HG03520 (cell line): ENCODE measurements at regions not wholly inside any gene's neighbourhood (a gene's known extent, or its start where the extent isn't known, plus 50 kb on each side); places are given as distances from the start of the nearest gene placed in this dataset.

Source experiments
- ATAC-seq: cut with Tn5 transposase; IDR thresholded peaks from one replicate; pipeline ENCODE4 v1.9.1; 2021; ENCODE audit warnings: mild to moderate bottlenecking, moderate library complexity; ENCODE audit not compliant: unreplicated experiment

DNA sequence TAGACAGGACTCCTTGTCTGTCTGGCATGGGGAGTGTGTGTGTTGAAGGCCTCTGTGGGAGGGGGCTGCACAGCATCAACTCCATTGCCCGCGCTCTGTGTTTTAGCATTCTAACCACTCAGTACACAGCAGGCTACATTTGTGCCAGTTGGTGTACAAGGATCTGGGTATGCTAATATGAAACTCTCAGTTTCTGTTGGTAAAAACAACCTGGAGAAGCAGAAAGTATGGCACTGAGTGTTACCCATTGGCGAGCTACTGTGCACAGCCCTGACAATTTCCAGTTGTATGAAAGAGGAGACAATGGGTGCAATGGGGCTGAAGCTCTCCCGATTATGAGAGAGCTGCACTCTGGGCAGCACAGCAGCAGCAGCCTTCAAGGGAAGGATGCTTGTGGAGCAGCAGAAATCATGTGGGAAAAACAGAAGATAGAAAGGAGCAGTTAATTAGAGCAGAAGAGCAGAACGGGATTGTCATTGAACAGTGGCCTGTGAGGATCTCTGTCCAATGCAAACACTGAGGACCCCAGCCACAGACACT lies 443.6 kb downstream of the CBLN2 start:
- no peak for ATAC-seq

GRCh38 chr18:72091369-72091768 lies 452.8 kb downstream of the CBLN2 start:
- no peak for ATAC-seq

DNA sequence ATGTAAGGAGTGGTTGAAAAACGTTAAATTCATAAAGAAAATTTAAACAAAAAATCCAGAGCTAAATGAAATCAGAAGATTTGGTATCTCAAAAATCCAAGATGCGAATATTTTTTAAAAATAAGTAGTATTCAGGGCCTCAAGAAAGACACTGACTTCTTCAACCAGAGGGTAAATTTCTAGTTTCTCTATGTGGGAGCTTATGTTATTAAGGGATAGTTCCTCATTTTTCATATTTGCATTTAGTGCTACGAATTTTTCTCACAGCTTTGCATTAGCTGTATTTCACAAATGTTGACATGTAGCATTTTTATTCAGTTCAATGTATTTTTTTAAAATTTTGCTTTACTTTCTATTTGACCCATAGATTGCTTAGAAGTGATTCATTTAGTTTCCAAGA lies 454.7 kb downstream of the CBLN2 start:
- no peak for ATAC-seq

- ATAC-seq, result peak; percentile 68
These were observed 457.7 kb downstream of the CBLN2 start for GRCh38 chr18:72086421-72086820.

- no peak for ATAC-seq
These were observed 469.1 kb downstream of the CBLN2 start for GRCh38 chr18:72075040-72075439.

GRCh38 chr18:72063001-72063400 lies 481.1 kb downstream of the CBLN2 start:
- ATAC-seq, result no peak

- no peak for ATAC-seq
These were observed 485.3 kb downstream of the CBLN2 start for GRCh38 chr18:72058851-72059250.

GRCh38 chr18:72056171-72056570 lies 488.0 kb downstream of the CBLN2 start:
- ATAC-seq, result no peak

DNA sequence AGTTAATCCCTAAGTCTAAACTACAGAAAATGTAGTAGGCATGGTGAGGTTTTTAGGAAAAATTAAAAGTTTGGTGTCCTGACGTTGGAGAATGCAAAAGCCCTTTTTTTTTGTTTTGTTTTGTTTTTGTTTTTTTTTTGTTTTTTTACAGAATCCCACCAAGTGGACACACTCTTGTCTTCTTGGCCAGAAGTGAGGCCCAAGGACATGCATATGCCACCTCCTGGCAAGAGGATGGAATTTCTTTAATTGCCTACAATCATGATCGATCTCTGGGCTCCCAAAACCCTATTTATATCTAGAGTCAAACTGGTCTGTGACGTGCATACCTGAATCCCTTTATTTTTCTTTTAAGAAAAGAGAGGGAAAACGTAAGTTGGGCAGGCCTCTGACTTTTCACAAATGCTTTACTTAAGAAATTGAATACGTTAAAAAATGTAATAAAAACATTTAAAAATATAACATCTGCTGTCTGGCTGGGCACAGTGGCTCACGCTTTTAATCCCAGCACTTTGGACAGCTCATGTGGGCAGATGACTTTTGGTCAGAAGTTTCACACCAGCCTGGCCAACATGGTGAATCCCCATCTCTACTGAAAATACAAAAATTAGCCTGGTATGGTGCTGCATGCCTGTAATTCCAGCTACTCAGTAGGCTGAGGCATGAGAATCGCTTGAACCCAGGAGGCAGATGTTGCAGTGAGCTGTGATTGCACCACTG lies 502.7 kb downstream of the CBLN2 start:
- ATAC-seq, result no peak

DNA sequence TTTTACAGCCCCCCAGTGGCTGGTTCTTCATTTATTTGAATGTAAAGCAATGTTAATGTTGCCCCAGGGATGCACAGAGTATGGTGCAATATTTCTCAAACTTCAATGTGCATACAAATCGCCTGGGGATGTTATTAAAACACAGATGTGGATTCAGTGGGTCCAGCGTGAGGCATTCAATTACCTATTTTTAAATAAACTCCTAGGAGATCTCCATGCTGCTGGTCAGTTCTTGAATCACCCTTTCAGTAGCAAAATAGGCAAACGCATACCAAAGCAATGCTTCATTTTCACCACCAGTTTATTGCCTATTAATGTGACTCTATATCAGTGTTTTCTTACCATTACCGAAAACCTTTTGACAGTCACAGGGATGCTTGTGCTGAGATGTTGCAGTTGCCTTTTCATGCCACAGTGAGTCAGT lies 530.7 kb downstream of the CBLN2 start:
- no peak for ATAC-seq

GRCh38 chr18:71998547-71999097 lies 545.5 kb downstream of the CBLN2 start:
- ATAC-seq, result no peak

- ATAC-seq, result no peak
These were observed 548.2 kb downstream of the CBLN2 start for GRCh38 chr18:71995904-71996465.

DNA sequence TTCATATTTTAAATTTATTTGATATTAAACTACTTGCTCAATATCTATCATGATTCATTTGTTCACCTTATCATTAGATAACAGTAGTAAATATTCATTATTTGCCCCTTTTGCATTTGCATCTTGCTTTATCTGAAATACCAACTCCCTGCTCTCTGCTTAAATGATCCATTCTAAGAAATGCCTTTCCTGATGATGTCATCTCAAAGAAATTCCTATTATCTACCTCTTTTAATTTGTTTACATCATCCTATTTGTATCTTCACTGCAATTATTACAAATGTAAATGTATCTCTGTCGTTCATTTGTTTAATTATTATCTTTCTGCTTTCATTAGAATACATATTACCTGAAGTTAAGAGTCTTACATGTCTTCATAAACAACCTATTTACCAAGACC lies 549.9 kb downstream of the CBLN2 start:
- no peak for ATAC-seq

GRCh38 chr18:71989616-71990015 lies 554.5 kb downstream of the CBLN2 start:
- no peak for ATAC-seq

DNA sequence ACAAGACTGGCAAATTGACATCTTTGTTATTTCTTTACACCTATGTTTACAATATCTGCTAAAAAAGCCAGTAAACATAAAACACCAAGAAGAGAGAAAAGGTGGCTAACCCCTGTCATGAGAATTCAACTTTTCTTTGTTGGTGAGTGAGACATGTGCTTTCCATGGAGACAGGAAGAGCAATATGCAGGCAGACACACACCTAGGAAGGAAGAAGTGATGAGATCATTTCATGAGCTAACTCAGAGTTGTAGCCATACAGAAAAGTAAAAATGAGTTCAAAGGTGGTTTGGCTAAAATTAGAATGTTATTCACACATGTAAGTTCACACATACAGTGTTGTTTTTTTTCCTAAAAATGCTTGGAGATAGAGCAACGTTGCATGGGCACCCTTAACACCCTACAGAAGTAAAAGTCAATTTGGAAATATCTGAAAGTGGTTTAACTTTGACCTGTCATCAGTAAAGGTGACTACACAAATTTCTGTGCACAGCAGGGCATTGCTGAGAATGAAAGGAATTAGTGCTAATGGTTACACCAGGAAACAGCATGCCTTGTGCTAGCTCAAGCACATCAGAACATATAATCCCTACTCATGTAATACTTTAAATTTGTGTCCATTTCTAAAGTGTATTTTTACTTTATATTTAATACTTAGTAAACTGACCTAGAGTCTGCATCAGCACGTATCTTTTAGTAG lies 557.6 kb downstream of the CBLN2 start:
- ATAC-seq, result no peak

GRCh38 chr18:71976744-71977143 lies 567.4 kb downstream of the CBLN2 start:
- ATAC-seq, result no peak

GRCh38 chr18:71966791-71967190 lies 577.4 kb downstream of the CBLN2 start:
- ATAC-seq, result no peak

- ATAC-seq, result no peak
These were observed 585.5 kb downstream of the CBLN2 start for GRCh38 chr18:71958605-71959004.

DNA sequence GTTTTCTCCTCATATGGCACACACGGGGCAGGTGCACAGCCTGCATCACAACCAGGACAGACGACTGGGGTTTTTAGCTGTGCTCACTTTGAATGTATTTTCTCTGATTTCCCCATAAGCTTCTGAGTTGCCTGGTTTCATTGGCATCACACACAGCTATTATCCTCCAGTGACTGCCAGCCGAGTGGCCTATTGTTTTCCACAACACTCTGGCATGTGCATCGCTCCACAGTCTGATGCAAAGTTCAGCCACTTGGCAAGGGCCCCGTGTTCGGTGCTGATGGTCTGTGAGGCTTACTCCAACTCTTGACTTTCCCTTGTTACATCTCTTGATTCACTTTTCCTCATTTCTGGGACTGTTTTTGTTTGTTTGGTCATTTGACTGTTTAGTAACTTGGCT lies 593.1 kb downstream of the CBLN2 start:
- ATAC-seq, result no peak

GRCh38 chr18:71942433-71942832 lies 601.7 kb downstream of the CBLN2 start:
- no peak for ATAC-seq

- ATAC-seq, result no peak
These were observed 604.7 kb downstream of the CBLN2 start for GRCh38 chr18:71939483-71939882.

DNA sequence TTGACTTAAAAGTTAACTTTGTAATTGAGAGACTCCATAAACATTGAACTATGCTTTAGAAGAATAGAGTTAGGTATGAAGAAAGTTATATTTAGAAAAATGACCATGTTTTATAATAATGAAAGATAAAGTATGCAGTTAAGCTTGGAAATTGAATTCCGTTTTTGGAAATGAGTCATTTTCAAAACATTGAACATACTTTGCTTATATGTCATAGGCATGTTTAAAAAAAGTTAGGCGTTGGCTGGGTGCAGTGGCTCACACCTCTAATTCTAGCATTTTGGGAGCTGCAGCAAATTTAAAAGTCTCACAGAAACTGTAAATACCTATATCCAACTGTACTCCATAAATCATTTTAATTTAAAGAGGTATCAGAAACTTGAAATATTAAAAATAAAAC lies 607.4 kb downstream of the CBLN2 start:
- ATAC-seq, result no peak
